Transverse colon (tissue), 4 donors: ENCODE measurements at regions not wholly inside any gene's neighbourhood (a gene's known extent, or its start where the extent isn't known, plus 50 kb on each side); places are given as distances from the start of the nearest gene placed in this dataset.

Experiments used
- POLR2A ChIP-seq: fragments of 450-650 bp; IDR thresholded peaks from one replicate; pipeline ENCODE4 v1.6.1; 2016; ENCODE audit warnings: antibody characterized with exemption, mild to moderate bottlenecking, moderate library complexity
- POLR2AphosphoS5 ChIP-seq, 3 donors: sonication (generic); formaldehyde crosslinking; IDR thresholded peaks; one replicate each; pipeline ENCODE4 v1.6.1; 2016; ENCODE audit warnings: antibody characterized with exemption in 3 of 3
- TF ChIP-seq, protein P1 (sequence below), 5 experiments: fragments of 200-600 bp in 3 of 5; fragments of 450-650 bp in 2 of 5; sonication (generic) in 3 of 5; IDR thresholded peaks; 1 replicate in 2 of 5; 2 replicates in 3 of 5; pipeline ENCODE4 v1.5.1; 2016 to 2017; ENCODE audit warnings: antibody characterized with exemption in 5 of 5, inconsistent platforms in 3 of 5, mild to moderate bottlenecking in 2 of 5, moderate library complexity in 1 of 5

- TF ChIP-seq, protein P1, sequence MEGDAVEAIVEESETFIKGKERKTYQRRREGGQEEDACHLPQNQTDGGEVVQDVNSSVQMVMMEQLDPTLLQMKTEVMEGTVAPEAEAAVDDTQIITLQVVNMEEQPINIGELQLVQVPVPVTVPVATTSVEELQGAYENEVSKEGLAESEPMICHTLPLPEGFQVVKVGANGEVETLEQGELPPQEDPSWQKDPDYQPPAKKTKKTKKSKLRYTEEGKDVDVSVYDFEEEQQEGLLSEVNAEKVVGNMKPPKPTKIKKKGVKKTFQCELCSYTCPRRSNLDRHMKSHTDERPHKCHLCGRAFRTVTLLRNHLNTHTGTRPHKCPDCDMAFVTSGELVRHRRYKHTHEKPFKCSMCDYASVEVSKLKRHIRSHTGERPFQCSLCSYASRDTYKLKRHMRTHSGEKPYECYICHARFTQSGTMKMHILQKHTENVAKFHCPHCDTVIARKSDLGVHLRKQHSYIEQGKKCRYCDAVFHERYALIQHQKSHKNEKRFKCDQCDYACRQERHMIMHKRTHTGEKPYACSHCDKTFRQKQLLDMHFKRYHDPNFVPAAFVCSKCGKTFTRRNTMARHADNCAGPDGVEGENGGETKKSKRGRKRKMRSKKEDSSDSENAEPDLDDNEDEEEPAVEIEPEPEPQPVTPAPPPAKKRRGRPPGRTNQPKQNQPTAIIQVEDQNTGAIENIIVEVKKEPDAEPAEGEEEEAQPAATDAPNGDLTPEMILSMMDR (IDR thresholded peaks at IDR 0.05): no peak
- TF ChIP-seq POLR2A (no peak), POLR2AphosphoS5 (IDR thresholded peaks at IDR 0.05) (no peak)
Observed at GRCh38 chr18:72407048-72407447, 137.1 kb downstream of the CBLN2 start.
